Esophagus muscularis mucosa (tissue), 4 donors: ENCODE measurements at regions not wholly inside any gene's neighbourhood (a gene's known extent, or its start where the extent isn't known, plus 50 kb on each side); places are given as distances from the start of the nearest gene placed in this dataset.

ENCODE experiments used
- DNase-seq: peaks from one replicate; pipeline ENCODE4 v3.0.0-alpha.2; 2017; ENCODE audit errors: extremely low spot score
- H3K27ac ChIP-seq, 4 donors: fragments of 200-600 bp; sonication (generic); replicated peaks in 1 of 4; 1 replicate in 3 of 4; 2 replicates in 1 of 4; pipeline ENCODE4 v1.5.1; 2016 to 2019; ENCODE audit warnings: mild to moderate bottlenecking in 1 of 4
- H3K27me3 ChIP-seq, 4 donors: fragments of 200-600 bp; sonication (generic); one replicate each; pipeline versions ENCODE4 v1.5.1 to v1.6.0; 2016 to 2019
- H3K36me3 ChIP-seq, 4 donors: fragments of 200-600 bp; sonication (generic); one replicate each; pipeline ENCODE4 v1.5.1; 2016 to 2019
- H3K4me1 ChIP-seq, 4 donors: fragments of 200-600 bp; sonication (generic); one replicate each; pipeline ENCODE4 v1.5.1; 2016 to 2019
- H3K4me3 ChIP-seq, 4 donors: fragments of 200-600 bp; sonication (generic); 1 replicate in 2 of 4; 2 replicates in 2 of 4; pipeline ENCODE4 v1.5.1; 2016 to 2019; ENCODE audit warnings: mild to moderate bottlenecking in 4 of 4, moderate library complexity in 1 of 4
- H3K9me3 ChIP-seq, 4 donors: fragments of 200-600 bp; sonication (generic); 1 replicate in 3 of 4; 2 replicates in 1 of 4; pipeline ENCODE4 v1.5.1; 2016 to 2019
- CTCF ChIP-seq, 3 experiments: fragments of 200-600 bp in 2 of 3; fragments of 450-650 bp in 1 of 3; sonication (generic) in 2 of 3; IDR thresholded peaks; one replicate each; pipeline ENCODE4 v1.5.1; 2017 to 2019; ENCODE audit warnings: antibody characterized with exemption in 3 of 3, mild to moderate bottlenecking in 2 of 3, moderate library complexity in 1 of 3
- EP300 ChIP-seq: sonication (generic); formaldehyde crosslinking; IDR thresholded peaks from one replicate; pipeline ENCODE4 v1.6.1; 2017; ENCODE audit warnings: antibody characterized with exemption
- POLR2A ChIP-seq: fragments of 450-650 bp; IDR thresholded peaks from one replicate; pipeline ENCODE4 v1.6.1; 2017; ENCODE audit warnings: antibody characterized with exemption, moderate library complexity, mild to moderate bottlenecking, low read depth
- POLR2AphosphoS5 ChIP-seq, 2 donors: sonication (generic); formaldehyde crosslinking; IDR thresholded peaks; one replicate each; pipeline ENCODE4 v1.6.1; 2017; ENCODE audit warnings: antibody characterized with exemption in 2 of 2
- WGBS: methylation state at CpG from one replicate; pipeline ENCODE4 v1.1.5; 2018; 5-methylcytosine and 5-hydroxymethylcytosine counted together
- intact Hi-C: fragments of 100-400 bp; cut with DNase I; formaldehyde crosslinking; loops from one replicate; pipeline ENCODE4 v1.15.1; 2023

GRCh38 chr10:10351451-10351850 is 666.2 kb upstream of the CELF2 start:
- no peak overlapping the region for H3K4me3 ChIP-seq
- H3K9me3 ChIP-seq = no peaks in the 10 kb centered on the region
- no peak for DNase-seq
- peaks cover 0 to 6% (median 0%) of the 10 kb centered on the region in 4 donors for H3K4me1 ChIP-seq
- H3K27ac ChIP-seq = no peak overlapping the region
- no peak for TF ChIP-seq POLR2A
- TF ChIP-seq POLR2AphosphoS5 (IDR thresholded peaks at IDR 0.05) = no peak
- no peak for TF ChIP-seq CTCF (IDR thresholded peaks at IDR 0.05)
- TF ChIP-seq EP300 = no peak
- intact Hi-C loops = no loop called here
- H3K36me3 ChIP-seq = no peaks in the 10 kb centered on the region
- 85% methylated on average over 2 of the region's 2 CpGs for WGBS
- H3K27me3 ChIP-seq = no peaks in the 10 kb centered on the region

GRCh38 chr10:10353326-10353868 is 664.3 kb upstream of the CELF2 start:
- H3K27me3 ChIP-seq = no peaks in the 10 kb centered on the region
- H3K4me1 ChIP-seq = no peaks in the 10 kb centered on the region
- intact Hi-C loops = no loop called here
- 89% methylated on average over 8 of the region's 8 CpGs for WGBS
- DNase-seq = no peak
- TF ChIP-seq EP300 (no peak), POLR2AphosphoS5 (IDR thresholded peaks at IDR 0.05) (no peak), POLR2A (no peak), CTCF (IDR thresholded peaks at IDR 0.05) (no peak)
- H3K4me3 ChIP-seq = no peak overlapping the region
- no peaks in the 10 kb centered on the region for H3K36me3 ChIP-seq
- H3K9me3 ChIP-seq = no peaks in the 10 kb centered on the region
- H3K27ac ChIP-seq = no peak overlapping the region

GRCh38 chr10:10359263-10359662 is 658.4 kb upstream of the CELF2 start:
- no peaks in the 10 kb centered on the region for H3K9me3 ChIP-seq
- DNase-seq = no peak
- no peaks in the 10 kb centered on the region for H3K36me3 ChIP-seq
- no peak overlapping the region for H3K27ac ChIP-seq
- no peak for TF ChIP-seq EP300
- TF ChIP-seq POLR2AphosphoS5 (IDR thresholded peaks at IDR 0.05) = no peak
- H3K4me1 ChIP-seq = no peaks in the 10 kb centered on the region
- WGBS = 40% methylated on average over 2 of the region's 2 CpGs
- H3K27me3 ChIP-seq = no peaks in the 10 kb centered on the region
- H3K4me3 ChIP-seq = no peak overlapping the region
- intact Hi-C loops = no loop called here

GRCh38 chr10:10361301-10361885 is 656.3 kb upstream of the CELF2 start:
- no peak for DNase-seq
- WGBS = 60% methylated on average over 3 of the region's 3 CpGs
- TF ChIP-seq CTCF (IDR thresholded peaks at IDR 0.05) = no peak
- TF ChIP-seq EP300 = no peak
- no peak for TF ChIP-seq POLR2AphosphoS5 (IDR thresholded peaks at IDR 0.05)
- TF ChIP-seq POLR2A = no peak
- intact Hi-C loops = no loop called here
- Histone ChIP-seq H3K9me3 (no peaks in the 10 kb centered on the region), H3K4me1 (peaks cover 0 to 11% (median 6%) of the 10 kb centered on the region in 4 donors), H3K27ac (no peak overlapping the region), H3K27me3 (no peaks in the 10 kb centered on the region), H3K36me3 (no peaks in the 10 kb centered on the region), H3K4me3 (no peak overlapping the region)

GRCh38 chr10:10362800-10363199 is 654.9 kb upstream of the CELF2 start:
- TF ChIP-seq EP300 (no peak), POLR2AphosphoS5 (IDR thresholded peaks at IDR 0.05) (no peak), POLR2A (no peak)
- intact Hi-C loops = no loop called here
- 70% methylated on average over 4 of the region's 4 CpGs for WGBS

More at GRCh38 chr10:10362800-10363199, 654.9 kb upstream of the CELF2 start:
- H3K9me3 ChIP-seq = no peaks in the 10 kb centered on the region
- H3K4me1 ChIP-seq = peaks cover 0 to 11% (median 6%) of the 10 kb centered on the region in 4 donors
- no peaks in the 10 kb centered on the region for H3K36me3 ChIP-seq
- H3K4me3 ChIP-seq = no peak overlapping the region
- no peak for DNase-seq
- H3K27ac ChIP-seq = no peak overlapping the region
- H3K27me3 ChIP-seq = no peaks in the 10 kb centered on the region
